HG03442 (cell line): ENCODE measurements at regions not wholly inside any gene's neighbourhood (a gene's known extent, or its start where the extent isn't known, plus 50 kb on each side); places are given as distances from the start of the nearest gene placed in this dataset.

ENCODE experiments used
- ATAC-seq: cut with Tn5 transposase; IDR thresholded peaks from one replicate; pipeline ENCODE4 v1.9.1; 2021; ENCODE audit warnings: mild to moderate bottlenecking, moderate library complexity; ENCODE audit not compliant: unreplicated experiment

DNA sequence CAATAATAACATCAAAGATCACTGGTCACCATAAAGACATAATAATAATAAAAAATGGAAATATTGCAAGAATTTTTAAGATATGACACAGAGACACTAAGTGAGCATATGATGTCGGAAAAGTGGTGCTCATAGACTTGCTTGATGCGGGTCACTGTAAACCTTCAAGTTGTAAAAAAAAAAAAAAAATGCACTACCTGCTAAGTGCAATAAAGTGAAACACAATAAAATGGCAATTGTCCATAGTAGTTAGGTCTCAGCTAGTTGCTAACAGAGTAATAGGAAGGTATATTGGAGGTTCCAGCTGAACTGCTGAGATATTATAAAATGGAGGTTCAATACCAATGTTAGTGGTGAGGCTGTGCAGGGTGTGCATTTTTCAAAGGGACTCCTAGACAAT is 146.6 kb upstream of the MRPS22 start:
- ATAC-seq: no peak

DNA sequence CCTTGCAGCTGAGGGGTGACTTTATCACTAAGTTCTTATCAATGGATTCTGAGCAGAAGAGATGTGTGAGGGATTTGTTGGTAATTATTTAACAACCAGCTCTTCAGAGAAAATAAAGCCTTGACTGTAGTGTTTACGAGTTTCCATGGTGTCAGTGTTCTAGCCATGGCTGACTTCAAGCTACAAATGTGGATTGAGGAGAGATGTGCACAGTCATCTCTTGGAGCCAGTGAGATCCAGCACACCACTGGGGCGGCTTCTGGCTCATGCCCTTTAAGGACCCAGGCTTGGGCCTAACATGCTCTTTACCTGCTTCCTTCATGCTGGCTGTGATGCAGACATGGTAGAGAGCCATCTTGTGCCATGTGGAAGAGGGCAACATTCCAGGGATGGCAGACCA is 145.6 kb upstream of the MRPS22 start:
- ATAC-seq: no peak

DNA sequence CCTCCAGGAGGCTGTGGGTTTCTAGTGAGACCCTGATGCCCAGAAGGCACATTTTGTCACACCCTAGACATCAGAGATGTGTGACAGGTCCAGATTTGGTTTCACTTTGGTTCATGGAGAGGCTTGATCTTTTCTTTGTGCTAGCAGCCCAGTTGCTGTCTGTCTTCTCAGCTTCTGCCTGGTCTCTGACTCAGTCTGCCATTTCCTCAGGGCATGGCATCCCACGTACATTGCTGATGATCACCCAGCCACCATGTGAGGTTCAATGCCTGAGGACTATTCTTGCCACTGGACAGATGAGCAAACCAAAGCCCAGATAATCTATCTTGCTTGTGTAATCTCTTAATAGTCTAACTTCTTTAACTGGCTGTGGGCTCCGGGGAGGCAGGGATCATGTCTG is 144.9 kb upstream of the MRPS22 start:
- no peak for ATAC-seq

DNA sequence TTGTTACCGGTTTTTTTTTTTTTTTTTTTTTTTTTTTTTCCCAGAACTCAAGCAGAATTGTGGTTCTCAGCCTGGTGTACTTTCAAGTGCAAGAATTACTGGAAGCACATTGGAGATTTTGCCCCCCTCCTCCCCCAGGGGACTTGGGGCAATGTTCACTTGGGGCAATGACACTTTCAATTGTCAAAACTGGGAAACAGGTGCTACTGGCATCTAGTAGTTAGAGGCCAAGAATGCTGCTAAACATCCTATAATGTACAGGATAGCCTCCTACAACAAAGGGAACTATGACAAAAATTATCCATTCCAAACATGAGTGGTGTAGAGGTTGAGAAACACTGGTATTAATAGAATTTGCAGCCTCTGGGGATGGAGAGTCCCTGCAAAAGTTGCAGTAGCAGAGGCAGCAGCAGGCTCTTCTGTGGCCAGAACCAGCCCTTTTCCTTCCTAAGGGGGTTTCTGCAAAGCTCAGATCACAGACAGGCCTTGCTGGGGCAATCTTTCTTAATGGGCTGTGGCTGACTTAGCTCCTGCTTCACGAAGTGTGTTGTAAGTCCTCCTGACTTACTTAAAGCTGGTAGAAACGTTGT is 144.3 kb upstream of the MRPS22 start:
- no peak for ATAC-seq

- no peak for ATAC-seq
Measured at GRCh38 chr3:139201446-139202225, 142.2 kb upstream of the MRPS22 start.

DNA sequence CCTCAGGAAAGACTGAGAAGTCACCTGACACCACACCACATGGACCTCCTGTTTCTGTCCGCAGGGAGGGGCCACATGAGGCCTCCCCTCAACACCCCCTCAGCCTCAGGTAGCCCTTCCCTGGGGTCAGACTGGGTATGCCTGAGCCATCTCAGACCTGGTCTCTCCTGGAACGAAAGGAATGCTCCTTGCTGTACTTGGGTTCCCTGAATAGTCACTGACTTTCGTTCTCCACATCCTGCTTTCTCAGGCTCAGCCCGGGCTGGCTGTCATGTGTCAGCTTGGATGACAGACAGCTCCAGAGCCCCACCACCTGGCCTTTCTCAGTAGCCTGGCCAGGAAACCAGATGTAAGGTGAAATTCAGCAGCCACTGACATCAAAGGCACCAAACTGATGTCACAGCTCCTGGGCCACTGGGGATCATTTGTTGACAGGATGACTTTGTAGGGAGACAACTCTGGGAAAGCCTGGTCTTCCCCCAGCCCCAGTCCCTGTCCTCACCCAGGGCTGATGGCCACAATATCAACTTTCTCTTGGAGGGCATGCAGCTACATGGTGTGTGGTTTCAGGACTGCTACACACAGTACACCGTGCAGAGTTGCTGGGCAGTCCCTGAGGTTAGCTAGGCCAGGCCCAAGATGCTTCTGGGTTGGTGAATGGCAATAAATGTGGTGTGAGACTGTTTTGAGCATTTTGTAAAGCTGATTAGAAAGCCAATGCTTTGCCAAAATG is 141.4 kb upstream of the MRPS22 start:
- peak; percentile 68 for ATAC-seq

GRCh38 chr3:139202959-139203349 is 140.9 kb upstream of the MRPS22 start:
- ATAC-seq: no peak

DNA sequence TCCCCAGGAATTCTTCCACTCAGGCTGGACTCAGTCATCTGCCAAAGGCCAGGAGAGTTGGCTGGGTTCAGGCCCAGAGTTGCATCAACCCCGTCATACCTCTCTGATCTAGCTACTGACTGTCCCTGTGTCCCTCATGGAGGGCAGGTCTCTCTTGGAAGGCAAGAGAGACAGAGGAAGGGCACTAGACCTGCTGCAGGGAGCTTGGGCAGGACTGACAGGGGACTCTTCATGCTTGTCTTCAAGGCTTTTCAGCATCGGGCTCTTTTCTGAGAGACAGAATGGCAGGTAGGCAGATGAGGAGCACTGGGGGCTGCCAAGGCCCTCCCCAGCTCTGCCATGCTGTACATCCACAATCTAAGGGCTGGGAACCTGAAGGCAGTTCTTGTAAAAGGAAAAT is 140.1 kb upstream of the MRPS22 start:
- no peak for ATAC-seq

- no peak for ATAC-seq
Measured at GRCh38 chr3:139204728-139205127, 139.1 kb upstream of the MRPS22 start.

- no peak for ATAC-seq
Measured at GRCh38 chr3:139213936-139214335, 129.9 kb upstream of the MRPS22 start.

- no peak for ATAC-seq
Measured at GRCh38 chr3:139216958-139217357, 126.9 kb upstream of the MRPS22 start.

DNA sequence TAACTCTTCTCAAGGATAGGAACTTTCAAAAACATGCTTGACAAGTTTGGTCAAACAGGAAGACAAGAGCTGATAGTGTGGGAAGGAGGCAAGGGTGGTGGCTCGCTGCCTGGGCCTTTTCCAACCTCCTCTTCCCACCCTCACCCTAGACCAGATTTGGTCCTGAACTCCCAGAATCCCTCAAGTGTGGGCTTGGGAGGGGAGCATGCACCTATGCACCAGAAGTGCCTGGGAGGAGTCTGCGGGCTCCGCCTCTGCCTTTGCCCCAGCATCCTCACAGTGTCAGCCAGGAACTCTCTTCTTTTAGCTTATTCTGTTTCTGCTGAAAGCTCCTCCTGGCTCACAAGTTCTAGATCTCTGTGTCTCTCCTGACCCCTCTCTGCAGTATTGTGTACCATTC is 126.2 kb upstream of the MRPS22 start:
- no peak for ATAC-seq

GRCh38 chr3:139218046-139218445 is 125.8 kb upstream of the MRPS22 start:
- no peak for ATAC-seq

DNA sequence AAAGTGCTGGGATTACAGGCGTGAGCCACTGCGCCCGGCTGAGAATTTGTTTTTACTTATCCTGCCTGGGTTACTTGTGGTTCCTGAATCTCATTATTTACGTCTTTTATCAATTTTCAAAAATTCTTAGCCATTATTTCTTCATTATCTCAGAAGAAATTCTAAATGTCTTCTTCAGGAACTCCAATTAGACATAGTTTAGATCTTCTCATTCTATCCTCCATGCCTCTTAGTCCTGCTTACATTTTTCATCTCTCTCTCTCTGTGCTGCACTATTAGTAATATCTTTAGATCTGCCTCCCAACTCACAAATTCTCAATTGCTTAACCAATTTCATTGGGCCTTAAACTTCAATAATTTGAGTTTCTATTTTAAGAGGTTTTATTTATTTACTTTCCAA is 124.4 kb upstream of the MRPS22 start:
- no peak for ATAC-seq

DNA sequence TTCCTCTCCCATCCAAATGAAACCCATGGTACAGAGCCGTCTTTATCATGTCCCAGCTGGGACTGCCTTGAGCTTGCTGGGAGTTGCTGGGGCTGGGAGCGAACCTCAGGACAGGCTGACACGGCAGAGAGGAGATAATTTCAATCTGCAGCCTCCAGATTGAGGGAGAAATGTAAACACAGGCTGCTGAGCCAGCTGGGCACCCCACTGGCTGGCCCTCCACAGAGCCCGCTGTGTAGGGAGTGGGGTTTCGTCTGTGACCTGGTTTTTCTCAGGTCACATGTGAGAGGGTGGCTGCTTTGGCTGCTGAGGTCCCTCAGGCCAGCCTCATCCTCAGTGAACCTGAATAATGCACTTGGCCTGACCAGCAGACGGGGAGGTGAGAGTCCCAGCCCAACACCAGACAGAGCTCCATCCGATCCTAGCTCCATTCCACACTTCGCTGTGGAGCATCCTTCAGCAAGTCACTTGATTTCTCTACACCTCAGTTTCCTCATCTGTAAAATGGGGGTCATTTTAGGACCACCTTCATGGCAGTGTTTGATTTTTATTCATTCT is 121.6 kb upstream of the MRPS22 start:
- no peak for ATAC-seq

- no peak for ATAC-seq
Measured at GRCh38 chr3:139225548-139225947, 118.3 kb upstream of the MRPS22 start.

GRCh38 chr3:139226731-139227130 is 117.1 kb upstream of the MRPS22 start:
- no peak for ATAC-seq

DNA sequence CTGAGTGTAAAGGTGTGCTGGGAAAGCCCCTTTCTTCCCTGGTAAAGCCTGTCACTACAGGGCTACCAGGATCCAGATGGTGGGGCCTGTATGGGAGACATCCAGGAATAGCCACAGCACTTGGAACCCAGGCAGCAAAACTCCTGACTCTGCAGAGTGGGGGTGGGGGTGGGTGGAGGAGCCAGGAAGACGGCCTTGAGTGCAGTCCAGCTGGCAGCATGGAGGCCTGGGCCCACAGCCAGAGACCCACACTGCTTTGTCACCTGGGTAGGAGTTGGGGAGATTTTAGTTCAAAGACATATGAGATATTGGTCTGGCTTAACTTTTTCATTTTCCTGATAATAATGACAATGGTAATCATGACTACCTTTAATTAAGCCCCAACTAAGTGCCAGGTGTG is 116.7 kb upstream of the MRPS22 start:
- ATAC-seq: no peak

- no peak for ATAC-seq
Measured at GRCh38 chr3:139227827-139228226, 116.0 kb upstream of the MRPS22 start.

- no peak for ATAC-seq
Measured at GRCh38 chr3:139230391-139230790, 113.4 kb upstream of the MRPS22 start.

DNA sequence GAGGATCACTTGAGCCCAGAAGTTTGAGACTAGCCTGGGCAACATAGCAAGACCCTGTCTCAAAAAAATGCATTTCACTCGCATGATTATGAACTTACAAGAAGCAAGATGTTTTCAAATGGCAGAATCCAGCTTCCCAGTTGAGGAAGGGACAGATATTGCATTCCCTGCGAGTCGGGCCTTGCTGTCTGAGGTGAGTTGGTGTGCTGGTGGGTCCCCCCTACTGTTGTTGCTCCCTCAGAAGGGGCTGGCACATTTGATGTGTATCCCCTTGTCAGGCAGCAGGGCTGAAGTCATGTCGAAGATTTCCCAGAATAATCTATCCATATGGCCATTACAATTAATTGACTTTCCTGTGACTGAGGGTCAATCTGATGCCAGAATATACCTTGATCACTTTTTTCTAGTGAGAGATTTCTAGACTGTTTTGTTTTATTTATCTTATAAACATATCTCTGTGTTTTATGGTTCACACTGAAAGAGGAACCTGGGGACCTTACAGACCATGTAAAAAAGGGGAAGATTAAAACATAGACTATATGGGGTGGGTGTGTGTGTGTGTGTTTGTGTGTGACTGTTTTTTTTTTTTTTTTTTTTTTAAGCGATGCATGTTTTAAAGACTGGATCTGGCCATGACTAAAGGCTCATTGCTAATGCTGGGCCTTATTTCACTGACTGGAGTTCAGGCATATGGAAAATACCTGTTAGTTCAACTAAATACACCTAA is 112.1 kb upstream of the MRPS22 start:
- ATAC-seq: no peak
